ENCODE measurements at regions not wholly inside any gene's neighbourhood (a gene's known extent, or its start where the extent isn't known, plus 50 kb on each side); places are given as distances from the start of the nearest gene placed in this dataset.

- TF ChIP-seq CTCF (IDR thresholded peaks at IDR 0.05) (no peak), RAD21 (conservative IDR thresholded peaks at IDR 0.05 in 1 of 2, IDR thresholded peaks at IDR 0.05 in 1 of 2) (no peak), MAZ (IDR thresholded peaks at IDR 0.05; ENCODE audit: borderline replicate concordance, low read depth, low read length) (no peak), SREBF2 (IDR thresholded peaks at IDR 0.05) (no peak), POLR2A (IDR thresholded peaks at IDR 0.05; ENCODE audit: low read length) (no peak), ZFP36 (IDR thresholded peaks at IDR 0.05; ENCODE audit: borderline replicate concordance, partially characterized antibody) (no peak), REST (IDR thresholded peaks at IDR 0.05) (no peak), CHD2 (IDR thresholded peaks at IDR 0.05; ENCODE audit: low read length, partially characterized antibody) (no peak), RNF2 (IDR thresholded peaks at IDR 0.05; ENCODE audit: borderline replicate concordance, low read depth) (no peak), HOXA7 (CRISPR knock-in tag; IDR thresholded peaks at IDR 0.05) (no peak), JUN (IDR thresholded peaks at IDR 0.05) (no peak), PHF8 (IDR thresholded peaks at IDR 0.05; ENCODE audit: borderline replicate concordance, low read depth) (no peak)
Observed at GRCh38 chr15:39344662-39345141, 236.2 kb upstream of the THBS1 start.

Measured in A549 (cell line).